ENCODE measurements at regions not wholly inside any gene's neighbourhood (a gene's known extent, or its start where the extent isn't known, plus 50 kb on each side); places are given as distances from the start of the nearest gene placed in this dataset.

- no peak for DNase-seq (ENCODE audit: low read depth)
These were observed 257.8 kb downstream of the NR2F1-AS1 start for GRCh38 chr5:93322974-93323860.

GRCh38 chr5:93320920-93321445, 260.0 kb downstream of the NR2F1-AS1 start:
- DNase-seq (ENCODE audit: low read depth) = no peak

- no peak for DNase-seq (ENCODE audit: low read depth)
These were observed 267.3 kb downstream of the NR2F1-AS1 start for GRCh38 chr5:93313672-93314071.

GRCh38 chr5:93311881-93312280, 269.1 kb downstream of the NR2F1-AS1 start:
- DNase-seq (ENCODE audit: low read depth) = no peak

GRCh38 chr5:93307557-93307956, 273.5 kb downstream of the NR2F1-AS1 start:
- DNase-seq (ENCODE audit: low read depth) = no peak

GRCh38 chr5:93305984-93306383, 275.0 kb downstream of the NR2F1-AS1 start:
- no peak for DNase-seq (ENCODE audit: low read depth)

- DNase-seq (ENCODE audit: low read depth) = no peak
These were observed 276.4 kb downstream of the NR2F1-AS1 start for GRCh38 chr5:93304456-93305250.

- DNase-seq (ENCODE audit: low read depth) = no peak
These were observed 277.7 kb downstream of the NR2F1-AS1 start for GRCh38 chr5:93303291-93303691.

- no peak for DNase-seq (ENCODE audit: low read depth)
These were observed 278.3 kb downstream of the NR2F1-AS1 start for GRCh38 chr5:93302711-93303110.

- DNase-seq (ENCODE audit: low read depth) = no peak
These were observed 280.1 kb downstream of the NR2F1-AS1 start for GRCh38 chr5:93300945-93301344.

- no peak for DNase-seq (ENCODE audit: low read depth)
These were observed 280.6 kb downstream of the NR2F1-AS1 start for GRCh38 chr5:93300309-93300923.

- DNase-seq (ENCODE audit: low read depth) = no peak
These were observed 281.2 kb downstream of the NR2F1-AS1 start for GRCh38 chr5:93299681-93300308.

- no peak for DNase-seq (ENCODE audit: low read depth)
These were observed 283.9 kb downstream of the NR2F1-AS1 start for GRCh38 chr5:93297116-93297515.

- no peak for DNase-seq (ENCODE audit: low read depth)
These were observed 284.7 kb downstream of the NR2F1-AS1 start for GRCh38 chr5:93296338-93296737.

- DNase-seq (ENCODE audit: low read depth) = no peak
These were observed 286.0 kb downstream of the NR2F1-AS1 start for GRCh38 chr5:93294996-93295395.

- DNase-seq (ENCODE audit: low read depth) = no peak
These were observed 286.8 kb downstream of the NR2F1-AS1 start for GRCh38 chr5:93294199-93294598.

GRCh38 chr5:93289942-93290341, 291.1 kb downstream of the NR2F1-AS1 start:
- DNase-seq (ENCODE audit: low read depth) = no peak

- no peak for DNase-seq (ENCODE audit: low read depth)
These were observed 295.6 kb downstream of the NR2F1-AS1 start for GRCh38 chr5:93285461-93285860.

- no peak for DNase-seq (ENCODE audit: low read depth)
These were observed 298.8 kb downstream of the NR2F1-AS1 start for GRCh38 chr5:93281980-93282772.

GRCh38 chr5:93280518-93280917, 300.5 kb downstream of the NR2F1-AS1 start:
- DNase-seq (ENCODE audit: low read depth) = no peak

All from myocyte (in vitro differentiated cells).